Naive thymus-derived CD8-positive, alpha-beta T cell (primary cell): ENCODE measurements at regions not wholly inside any gene's neighbourhood (a gene's known extent, or its start where the extent isn't known, plus 50 kb on each side); places are given as distances from the start of the nearest gene placed in this dataset.
"Not testable (repeated sequence)": the region's sequence is repeated elsewhere in the genome, so short reads cannot be mapped to it uniquely, and the experiment has no call there.

Source experiments
- ATAC-seq, 2 donors: fragments of 150-1000 bp; cut with Tn5 transposase in 1 of 2; sonication (Bioruptor Pico), chemical (Tn5 transposase) in 1 of 2; 1 replicate in 1 of 2; 2 replicates in 1 of 2; pipeline ENCODE4 v1.10.0; 2021; ENCODE audit warnings: mild to moderate bottlenecking in 2 of 2, moderate library complexity in 2 of 2
- POLR2A ChIA-PET: fragments of 350-600 bp; sonication (Branson Sonifier 250); formaldehyde crosslinking; loops from one replicate; lab custom pipeline; 2021; ENCODE audit warnings: antibody characterized with exemption; lab: Charles Lee
- DNase-seq, 10 donors: peaks; one replicate each; pipeline versions ENCODE4 v3.0.0 to v3.0.0-alpha.2; 2020 to 2022
- H3K27ac Mint-ChIP-seq, 10 donors: one replicate each; pipeline ENCODE4 v1.8.0; 2020 to 2022; ENCODE audit warnings: mild to moderate bottlenecking in 10 of 10, mixed read lengths in 10 of 10, moderate library complexity in 4 of 10, inconsistent platforms in 1 of 10
- H3K27me3 Mint-ChIP-seq, 5 donors: one replicate each; pipeline ENCODE4 v1.8.0; 2021 to 2022; ENCODE audit warnings: mixed read lengths in 5 of 5
- H3K36me3 Mint-ChIP-seq, 3 donors: one replicate each; pipeline ENCODE4 v1.8.0; 2020 to 2022; ENCODE audit warnings: mixed read lengths in 3 of 3, mild to moderate bottlenecking in 2 of 3, inconsistent platforms in 1 of 3
- H3K4me1 Mint-ChIP-seq, 4 donors: one replicate each; pipeline ENCODE4 v1.8.0; 2021 to 2022; ENCODE audit warnings: mixed read lengths in 4 of 4
- H3K4me3 Mint-ChIP-seq, 10 donors: one replicate each; pipeline ENCODE4 v1.8.0; 2020 to 2022; ENCODE audit warnings: mild to moderate bottlenecking in 10 of 10, mixed read lengths in 10 of 10, moderate library complexity in 6 of 10, inconsistent platforms in 1 of 10
- H3K9me3 Mint-ChIP-seq, 9 donors: one replicate each; pipeline ENCODE4 v1.8.0; 2020 to 2022; ENCODE audit warnings: mixed read lengths in 9 of 9, mild to moderate bottlenecking in 3 of 9, inconsistent platforms in 1 of 9, moderate library complexity in 1 of 9

DNA sequence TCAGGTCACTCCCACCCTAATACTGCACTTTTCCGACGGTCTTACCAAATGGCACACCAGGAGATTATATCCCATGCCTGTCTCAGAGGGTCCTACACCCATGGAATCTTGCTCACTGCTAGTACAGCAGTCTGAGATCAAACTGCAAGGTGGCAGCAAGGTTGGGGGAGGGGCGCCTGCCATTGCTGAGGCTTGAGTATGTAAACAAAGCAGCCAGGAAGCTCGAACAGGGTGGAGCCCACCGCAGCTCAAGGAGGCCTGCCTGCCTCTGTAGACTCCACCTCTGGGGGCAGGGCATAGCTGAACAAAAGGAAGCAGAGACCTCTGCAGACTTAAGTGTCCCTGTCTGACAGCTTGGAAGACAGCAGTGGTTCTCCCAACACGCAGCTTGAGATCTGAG, 57.5 kb upstream of the DNAJC1 start:
- peak in 5 of 10 donors; percentile 3 to 68 (median 11) for DNase-seq
- H3K27ac Mint-ChIP-seq, H3K4me1 Mint-ChIP-seq, ATAC-seq, POLR2A ChIA-PET, H3K4me3 Mint-ChIP-seq: not testable (repeated sequence)
- H3K9me3 Mint-ChIP-seq, result peaks cover 0 to 32% (median 14%) of the 10 kb centered on the region in 9 donors
- H3K27me3 Mint-ChIP-seq, result peaks cover 2 to 17% (median 6%) of the 10 kb centered on the region in 5 donors
- H3K36me3 Mint-ChIP-seq, result peaks cover 0 to 18% (median 5%) of the 10 kb centered on the region in 3 donors

DNA sequence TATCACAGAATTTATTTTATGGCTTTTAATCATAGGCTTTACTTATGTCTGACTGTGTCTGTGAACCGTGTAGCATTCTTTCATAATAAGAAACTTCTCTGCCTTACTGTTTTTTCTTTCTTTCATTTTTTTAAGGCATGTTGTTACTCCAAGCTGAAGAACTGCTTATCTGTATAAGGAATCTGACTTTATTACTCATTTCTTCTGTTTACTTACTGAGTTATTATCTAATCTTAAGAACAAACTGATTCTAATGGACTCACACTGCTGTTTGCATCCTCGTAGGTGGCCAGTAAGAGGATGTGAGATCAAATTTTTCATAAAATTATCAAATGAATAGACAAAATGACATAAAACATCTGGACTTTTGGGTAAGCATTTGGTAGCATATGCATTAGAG, 54.7 kb upstream of the DNAJC1 start:
- peaks cover 0 to 9% (median 5%) of the 10 kb centered on the region in 4 donors for H3K4me1 Mint-ChIP-seq
- peaks cover 0 to 19% (median 6%) of the 10 kb centered on the region in 9 donors for H3K9me3 Mint-ChIP-seq
- ATAC-seq (no peak), DNase-seq (no peak)
- peaks cover 0 to 13% (median 5%) of the 10 kb centered on the region in 3 donors for H3K36me3 Mint-ChIP-seq
- H3K27me3 Mint-ChIP-seq, result peaks cover 2 to 17% (median 6%) of the 10 kb centered on the region in 5 donors
- no peak overlapping the region for H3K27ac Mint-ChIP-seq
- POLR2A ChIA-PET, result no interaction called here
- no peak overlapping the region for H3K4me3 Mint-ChIP-seq

DNA sequence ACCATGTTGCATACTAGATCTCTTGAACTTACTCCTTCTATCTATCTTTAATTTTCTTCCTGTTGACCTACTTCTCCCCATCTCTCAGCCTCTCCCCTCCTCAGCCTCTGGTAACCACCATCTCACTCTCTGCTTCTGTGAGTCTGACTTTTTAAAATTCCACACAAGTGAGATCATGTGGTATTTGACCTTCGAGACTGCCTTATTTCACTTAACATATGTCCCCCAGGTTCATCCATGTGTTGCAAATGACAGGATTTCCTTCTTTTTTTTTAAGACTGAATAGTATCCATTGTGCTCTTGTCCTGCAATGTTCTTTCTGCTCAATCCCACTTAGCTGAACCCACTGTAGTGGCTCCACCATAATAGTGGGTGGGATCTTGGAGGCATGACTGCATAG, 51.4 kb upstream of the DNAJC1 start:
- no peak for DNase-seq
- H3K4me1 Mint-ChIP-seq, result peaks cover 0 to 4% (median 0%) of the 10 kb centered on the region in 4 donors
- POLR2A ChIA-PET, result no interaction called here
- ATAC-seq, result no peak
- peaks cover 0 to 14% (median 8%) of the 10 kb centered on the region in 3 donors for H3K36me3 Mint-ChIP-seq
- no peak overlapping the region for H3K27ac Mint-ChIP-seq
- H3K9me3 Mint-ChIP-seq, result peaks cover 0 to 10% (median 0%) of the 10 kb centered on the region in 9 donors
- peaks cover 2 to 17% (median 5%) of the 10 kb centered on the region in 5 donors for H3K27me3 Mint-ChIP-seq
- no peak overlapping the region for H3K4me3 Mint-ChIP-seq
